GM18505 (cell line): ENCODE measurements at regions not wholly inside any gene's neighbourhood (a gene's known extent, or its start where the extent isn't known, plus 50 kb on each side); places are given as distances from the start of the nearest gene placed in this dataset.
"Not testable (repeated sequence)": the region's sequence is repeated elsewhere in the genome, so short reads cannot be mapped to it uniquely, and the experiment has no call there.

Experiments used
- ATAC-seq: cut with Tn5 transposase; IDR thresholded peaks from one replicate; pipeline ENCODE4 v1.9.1; 2021; ENCODE audit not compliant: unreplicated experiment

DNA sequence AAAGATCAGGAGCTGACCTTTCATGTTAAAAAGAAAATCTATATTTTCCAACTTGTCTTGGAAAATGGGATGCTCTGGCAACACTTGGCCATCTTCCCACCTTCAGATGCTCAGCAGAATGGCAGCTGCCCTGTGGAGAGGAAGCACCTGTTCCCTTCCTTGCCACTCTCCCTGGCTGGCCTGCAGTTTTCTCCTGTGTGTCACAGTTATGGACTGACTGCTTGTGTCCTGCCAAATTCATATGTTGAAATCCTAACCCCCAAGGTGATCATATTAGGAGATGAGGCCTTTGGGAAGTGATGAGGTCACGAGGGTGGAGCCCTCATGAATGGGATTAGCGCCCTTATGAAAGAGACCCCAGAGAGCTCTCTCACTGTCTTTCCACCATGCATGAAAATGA is 97.0 kb upstream of the PLGLB2 start:
- not testable (repeated sequence) for ATAC-seq

DNA sequence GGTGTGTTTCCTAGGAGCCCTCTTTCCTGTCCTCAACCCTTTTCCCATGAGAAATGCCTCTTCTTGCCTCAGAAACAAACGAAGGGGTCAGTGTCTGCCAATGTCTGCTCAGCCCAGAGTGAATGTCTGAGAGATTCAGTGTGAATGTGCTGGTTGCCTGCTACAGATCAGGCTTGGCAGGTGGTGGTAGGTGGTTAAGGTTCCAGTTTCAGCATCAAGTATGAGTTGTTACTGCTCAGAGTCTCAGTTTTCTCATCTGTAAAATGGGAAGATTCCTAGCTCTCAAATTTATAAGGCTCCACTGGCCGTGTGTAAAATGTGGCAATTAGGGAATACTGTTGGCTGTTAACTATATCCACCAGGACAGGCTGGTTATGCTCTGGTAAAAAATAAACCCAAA is 96.3 kb upstream of the PLGLB2 start:
- not testable (repeated sequence) for ATAC-seq

DNA sequence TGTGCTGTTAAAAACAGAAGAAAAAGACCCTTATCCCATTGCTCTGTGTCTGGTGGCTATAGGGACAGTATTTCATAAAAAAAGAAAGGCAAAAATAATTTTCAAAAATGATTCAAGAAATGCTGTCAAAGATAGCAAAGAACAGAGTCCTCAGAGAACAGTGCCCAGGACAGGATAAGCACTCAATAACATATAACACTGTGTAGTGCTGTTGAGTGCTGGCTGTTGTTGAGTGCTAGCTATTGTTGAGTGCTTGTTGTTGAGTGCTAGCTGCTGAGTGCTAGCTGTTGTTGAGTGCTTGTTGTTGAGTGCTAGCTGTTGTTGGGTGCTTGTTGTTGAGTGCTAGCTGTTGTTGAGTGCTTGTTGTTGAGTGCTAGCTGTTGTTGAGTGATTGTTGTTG is 94.5 kb upstream of the PLGLB2 start:
- ATAC-seq, result not testable (repeated sequence)

GRCh38 chr2:87654136-87654814 is 93.6 kb upstream of the PLGLB2 start:
- not testable (repeated sequence) for ATAC-seq

GRCh38 chr2:87657915-87658314 is 90.0 kb upstream of the PLGLB2 start:
- ATAC-seq, result not testable (repeated sequence)

- not testable (repeated sequence) for ATAC-seq
Measured at GRCh38 chr2:87658357-87658756, 89.5 kb upstream of the PLGLB2 start.

- ATAC-seq, result not testable (repeated sequence)
Measured at GRCh38 chr2:87658976-87659375, 88.9 kb upstream of the PLGLB2 start.

GRCh38 chr2:87660164-87660563 is 87.7 kb upstream of the PLGLB2 start:
- ATAC-seq, result not testable (repeated sequence)

DNA sequence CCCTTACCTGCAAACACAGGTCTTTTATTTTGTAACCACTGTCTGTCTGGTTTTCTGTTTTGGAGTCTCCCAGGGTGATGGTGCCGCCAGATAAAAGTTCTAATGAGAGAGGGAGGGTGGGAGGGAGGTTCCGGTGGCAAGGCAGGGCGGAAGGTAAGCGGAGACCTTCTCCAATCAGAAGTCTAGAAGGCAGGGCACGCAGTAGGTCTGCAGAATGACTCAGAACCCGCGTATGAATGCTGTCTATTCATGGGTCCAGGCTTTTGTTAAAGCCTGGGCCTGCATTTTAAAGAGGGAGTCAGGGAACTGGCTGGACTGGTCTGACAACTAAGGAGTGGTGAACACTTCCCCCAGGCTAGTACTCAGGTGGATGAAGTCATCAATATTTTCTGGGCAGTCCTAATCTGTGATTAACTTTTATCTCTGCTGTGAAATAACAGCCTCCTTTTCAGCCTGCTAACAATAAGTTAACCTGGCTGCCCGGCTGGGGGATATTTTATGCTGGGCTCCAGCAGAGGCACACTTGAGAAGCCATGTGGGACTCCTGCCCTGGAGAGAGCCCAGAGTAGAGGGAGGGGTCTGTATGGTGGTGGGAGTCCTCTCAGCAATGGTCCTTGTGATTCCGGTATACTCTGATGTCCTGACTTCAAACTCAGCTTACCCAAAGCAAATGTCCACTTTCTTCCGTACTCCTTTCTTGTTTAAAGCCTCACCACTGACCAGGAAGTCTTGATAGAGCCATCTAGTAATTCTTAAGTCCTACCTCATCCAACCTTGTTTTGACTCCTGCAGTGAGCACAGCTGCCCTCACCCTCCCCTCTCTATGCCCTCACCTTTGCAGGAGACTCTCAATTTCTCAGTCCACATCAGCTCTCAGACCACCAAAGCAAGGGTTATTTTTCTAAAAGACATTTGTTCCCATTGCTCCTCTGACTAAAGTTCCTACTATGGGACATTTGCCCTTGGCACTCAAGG is 85.3 kb upstream of the PLGLB2 start:
- not testable (repeated sequence) for ATAC-seq

DNA sequence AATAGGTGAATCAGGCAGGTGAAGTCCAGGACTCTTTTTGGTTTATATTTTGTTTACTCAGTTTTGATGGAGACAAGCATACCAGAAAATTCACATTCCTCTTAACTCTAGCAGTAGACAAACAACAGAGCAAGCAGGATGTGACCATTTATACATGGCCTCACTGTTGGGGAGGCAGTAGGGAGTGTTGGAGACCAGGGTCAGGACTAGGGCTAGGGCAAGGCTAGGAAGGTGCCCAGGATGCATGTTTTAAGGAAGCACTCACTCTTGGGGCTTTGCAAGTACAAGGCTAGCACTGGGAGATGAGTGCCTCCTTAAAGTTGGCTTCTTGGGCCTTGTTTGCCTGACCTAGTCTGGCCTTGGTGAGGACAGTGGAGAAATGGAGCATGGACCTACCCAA is 84.5 kb upstream of the PLGLB2 start:
- ATAC-seq, result not testable (repeated sequence)

DNA sequence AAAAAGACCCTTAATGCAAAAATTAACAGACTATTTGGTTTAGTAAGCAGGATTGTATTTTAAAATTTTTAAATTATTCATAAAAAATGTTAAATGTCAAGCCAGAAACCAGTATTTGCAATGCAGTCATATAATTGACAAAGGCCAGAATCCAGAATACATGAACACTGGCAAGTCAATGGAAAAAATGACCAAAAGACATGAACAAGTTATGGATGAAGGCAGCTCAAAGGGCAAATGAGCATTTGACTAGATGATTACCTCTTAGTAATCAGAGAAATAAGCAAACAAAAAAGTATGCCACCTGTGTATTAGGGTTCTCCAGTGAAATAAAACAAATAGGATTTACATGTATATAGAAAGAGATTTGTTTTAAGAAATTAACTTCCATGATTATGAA is 80.9 kb upstream of the PLGLB2 start:
- not testable (repeated sequence) for ATAC-seq

DNA sequence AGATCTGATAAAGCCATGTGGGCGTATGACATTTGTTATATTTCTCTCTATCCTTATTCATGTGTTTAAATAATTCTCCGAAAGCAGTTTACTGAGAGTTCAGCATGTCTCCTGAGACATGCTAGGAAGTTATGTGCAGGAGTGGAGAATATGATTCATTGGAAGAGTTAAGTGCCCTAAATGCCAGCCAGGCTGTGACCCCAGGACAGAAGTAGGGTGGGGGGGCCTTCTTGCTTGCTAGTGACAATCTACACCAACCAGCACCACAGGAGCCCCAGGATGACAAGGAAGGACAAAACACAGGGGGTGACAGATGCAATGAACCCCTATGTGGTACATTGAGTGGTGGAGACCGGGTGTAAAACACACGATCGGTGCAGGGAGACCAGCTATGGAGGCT is 79.5 kb upstream of the PLGLB2 start:
- not testable (repeated sequence) for ATAC-seq

GRCh38 chr2:87669633-87670231 is 78.2 kb upstream of the PLGLB2 start:
- ATAC-seq, result not testable (repeated sequence)

- not testable (repeated sequence) for ATAC-seq
Measured at GRCh38 chr2:87672404-87672803, 75.5 kb upstream of the PLGLB2 start.

DNA sequence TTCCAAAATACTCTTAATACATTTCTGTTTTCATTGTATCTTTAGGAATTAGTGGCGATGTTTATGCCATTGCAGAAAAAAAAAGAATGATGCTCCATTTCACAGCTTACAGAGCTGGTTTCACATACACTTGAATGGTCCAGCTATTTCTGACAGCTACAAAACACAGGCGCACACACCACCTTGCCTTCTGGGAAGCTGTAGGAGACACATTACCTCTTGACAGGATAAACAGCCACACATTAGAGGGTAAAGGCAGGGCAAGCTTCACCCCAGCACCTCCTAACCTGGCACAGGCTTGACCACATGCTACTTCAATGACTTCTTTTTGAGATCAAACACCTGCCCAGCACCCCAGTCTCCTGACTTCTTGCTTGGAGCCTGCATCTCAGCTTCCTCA is 73.2 kb upstream of the PLGLB2 start:
- ATAC-seq, result not testable (repeated sequence)

DNA sequence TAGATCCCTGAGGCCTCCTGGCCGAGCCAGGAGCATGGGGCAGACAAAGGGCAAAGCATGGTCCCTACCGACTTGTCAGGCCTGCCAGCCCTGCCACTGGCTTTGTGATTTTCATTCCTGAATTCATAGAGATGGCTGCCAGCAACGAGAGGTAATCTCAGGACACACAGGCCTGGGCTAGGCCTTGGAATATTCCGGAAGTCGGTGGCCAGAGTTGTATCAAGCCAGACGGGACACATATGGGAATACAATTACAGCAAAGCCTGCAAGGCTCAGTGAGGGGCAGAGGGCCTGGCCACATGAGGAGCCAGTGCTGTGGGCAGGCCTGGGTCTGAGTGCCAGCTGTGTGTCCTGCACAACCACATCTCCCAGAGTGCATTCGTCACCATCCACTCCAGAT is 72.4 kb upstream of the PLGLB2 start:
- not testable (repeated sequence) for ATAC-seq

GRCh38 chr2:87677421-87677923 is 70.4 kb upstream of the PLGLB2 start:
- not testable (repeated sequence) for ATAC-seq

DNA sequence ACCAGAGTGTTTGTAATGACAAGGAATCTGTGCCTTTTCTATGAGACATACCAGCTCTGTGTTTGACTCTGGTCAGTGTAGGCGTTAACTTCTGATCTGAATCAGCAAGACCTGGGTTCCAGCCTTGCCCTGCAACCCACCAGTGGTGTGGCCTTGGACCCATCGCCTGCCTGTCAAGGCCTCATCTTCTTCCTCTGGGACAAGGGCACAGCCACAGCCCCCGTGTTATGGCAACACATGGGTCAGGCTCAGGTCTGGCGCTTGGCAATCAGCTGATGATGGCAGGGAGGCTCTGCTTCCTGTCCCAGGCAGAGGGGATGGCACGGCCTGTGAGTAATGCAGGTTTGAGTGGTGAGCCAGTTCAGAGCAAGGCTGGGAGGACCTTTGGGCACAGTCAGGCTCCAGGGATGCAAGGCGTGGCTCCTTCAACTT is 69.1 kb upstream of the PLGLB2 start:
- not testable (repeated sequence) for ATAC-seq

DNA sequence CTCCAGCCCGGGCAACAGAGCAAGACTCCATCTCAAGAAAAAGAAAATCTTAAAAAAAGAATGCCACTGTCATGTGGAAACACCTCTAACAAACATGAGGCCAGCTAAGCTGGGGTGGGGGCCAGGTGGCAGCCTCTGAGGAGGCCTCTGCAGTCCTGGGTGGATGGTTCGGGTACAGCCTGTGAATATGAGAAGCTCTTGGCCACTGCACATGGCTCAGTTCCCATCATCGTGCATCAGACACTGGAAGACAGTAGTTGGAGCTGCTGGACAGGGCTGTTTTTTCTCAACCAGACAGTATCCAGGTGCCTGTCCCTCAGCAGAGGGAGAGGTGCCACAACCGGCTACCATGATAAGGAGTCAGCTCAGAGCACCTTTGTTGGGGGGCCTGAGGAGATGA is 67.9 kb upstream of the PLGLB2 start:
- not testable (repeated sequence) for ATAC-seq

GRCh38 chr2:87680691-87681090 is 67.2 kb upstream of the PLGLB2 start:
- not testable (repeated sequence) for ATAC-seq

GRCh38 chr2:87683451-87683850 is 64.4 kb upstream of the PLGLB2 start:
- not testable (repeated sequence) for ATAC-seq
